ENCODE measurements at regions not wholly inside any gene's neighbourhood (a gene's known extent, or its start where the extent isn't known, plus 50 kb on each side); places are given as distances from the start of the nearest gene placed in this dataset.
"Not testable (repeated sequence)": the region's sequence is repeated elsewhere in the genome, so short reads cannot be mapped to it uniquely, and the experiment has no call there.

- no peak for DNase-seq (ENCODE audit: low read depth)
Measured at GRCh38 chr20:24418731-24419130, 50.7 kb upstream of the SYNDIG1 start.

DNA sequence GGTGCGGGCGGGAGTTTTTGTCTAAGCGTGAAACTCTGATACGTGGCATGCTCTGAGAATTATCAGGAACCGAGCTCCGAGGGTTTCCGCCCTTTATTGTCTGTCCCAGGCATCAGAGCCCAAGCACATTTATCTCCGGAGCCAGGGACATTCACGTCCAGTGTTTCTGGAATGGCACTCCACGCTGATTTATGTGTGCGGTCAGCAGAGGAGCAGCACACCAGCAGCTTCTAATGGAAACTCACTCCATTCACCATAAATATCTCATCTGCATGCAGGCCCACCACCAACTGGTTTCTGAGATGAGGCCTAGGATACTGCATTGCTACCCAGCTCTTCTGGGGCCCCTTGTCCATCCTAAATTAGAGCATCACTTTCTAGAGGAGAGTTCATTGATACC is 51.9 kb upstream of the SYNDIG1 start:
- no peak for DNase-seq (ENCODE audit: low read depth)

- not testable (repeated sequence) for DNase-seq (ENCODE audit: low read depth)
Measured at GRCh38 chr20:24415444-24415843, 54.0 kb upstream of the SYNDIG1 start.

DNA sequence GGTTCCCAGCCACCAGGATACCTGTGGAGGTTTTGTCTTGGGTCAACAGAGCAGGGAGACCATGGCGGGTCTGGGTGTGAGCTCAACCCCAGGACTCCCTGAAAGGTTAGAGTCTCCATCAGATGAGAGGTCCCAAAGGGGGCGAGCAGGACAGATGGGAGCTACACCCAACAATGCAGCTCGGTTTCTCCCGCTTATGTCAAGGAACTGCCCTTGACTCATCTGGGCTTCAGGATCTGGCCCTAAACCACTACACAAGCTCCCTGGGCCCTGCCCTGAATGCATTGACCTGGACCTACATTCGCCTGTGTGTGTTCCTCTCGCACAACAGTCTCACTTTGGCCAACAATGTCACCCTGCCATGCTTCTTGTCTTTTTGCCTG is 57.6 kb upstream of the SYNDIG1 start:
- no peak for DNase-seq (ENCODE audit: low read depth)

- no peak for DNase-seq (ENCODE audit: low read depth)
Measured at GRCh38 chr20:24411003-24411833, 58.2 kb upstream of the SYNDIG1 start.

DNA sequence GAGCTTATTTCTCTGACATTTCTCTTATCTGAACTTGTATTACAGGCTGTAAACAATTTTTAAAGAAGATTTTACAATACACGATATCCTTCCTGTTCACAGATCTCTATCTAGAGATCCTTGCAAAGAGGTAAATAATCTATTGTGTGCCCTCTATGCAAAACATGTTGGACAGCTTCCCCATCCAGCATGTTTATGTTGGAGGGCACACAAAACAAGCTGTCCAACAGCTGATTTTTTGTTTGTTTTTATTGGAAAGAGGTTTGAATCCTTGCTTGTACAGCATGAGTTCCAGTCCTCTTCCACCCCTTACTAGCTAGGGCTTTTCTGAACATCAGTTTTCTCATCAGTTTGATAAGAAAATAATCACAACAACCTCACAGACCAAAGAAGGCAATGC is 62.3 kb upstream of the SYNDIG1 start:
- DNase-seq (ENCODE audit: low read depth), result no peak

DNA sequence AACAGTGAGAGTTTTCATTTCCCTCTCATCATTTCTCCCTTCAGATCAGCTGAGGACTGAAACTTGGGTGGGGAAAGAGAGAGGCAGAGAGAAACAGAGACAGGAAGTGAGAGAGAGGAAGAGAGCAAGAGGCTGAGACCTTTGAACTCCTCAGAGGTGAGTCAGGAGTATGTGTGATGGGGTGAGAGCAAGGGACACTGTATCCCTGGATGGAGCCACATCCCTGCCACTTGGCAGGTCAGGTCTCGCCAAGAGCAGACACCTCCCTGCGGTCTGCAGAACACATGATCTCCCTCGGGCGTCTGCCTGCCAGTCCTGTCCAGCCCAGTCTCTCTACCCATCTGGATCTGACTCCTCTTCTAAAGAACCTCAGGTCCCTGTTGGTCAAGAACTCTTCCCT is 62.7 kb upstream of the SYNDIG1 start:
- no peak for DNase-seq (ENCODE audit: low read depth)

GRCh38 chr20:24406251-24406650 is 63.2 kb upstream of the SYNDIG1 start:
- no peak for DNase-seq (ENCODE audit: low read depth)

DNA sequence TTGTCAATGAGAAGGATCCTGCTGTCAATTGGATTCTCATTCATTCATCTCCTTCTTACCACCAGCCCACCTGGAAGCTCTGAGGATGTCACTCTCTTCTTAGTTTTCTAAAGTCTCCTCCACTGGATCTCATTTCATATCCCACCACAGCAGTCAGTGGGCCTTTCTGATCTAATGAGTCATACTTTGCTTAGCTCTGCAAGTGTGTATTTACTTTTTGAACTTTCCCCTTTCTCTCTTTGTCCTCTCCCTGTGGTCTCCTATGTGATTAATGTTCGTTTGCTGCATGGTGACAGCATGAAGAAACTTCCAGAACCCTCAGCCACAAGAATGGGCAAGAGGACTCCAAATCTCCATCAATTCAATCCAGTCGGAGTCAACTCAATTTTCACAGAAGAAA is 63.6 kb upstream of the SYNDIG1 start:
- DNase-seq (ENCODE audit: low read depth), result no peak

- no peak for DNase-seq (ENCODE audit: low read depth)
Measured at GRCh38 chr20:24403406-24403805, 66.0 kb upstream of the SYNDIG1 start.

DNA sequence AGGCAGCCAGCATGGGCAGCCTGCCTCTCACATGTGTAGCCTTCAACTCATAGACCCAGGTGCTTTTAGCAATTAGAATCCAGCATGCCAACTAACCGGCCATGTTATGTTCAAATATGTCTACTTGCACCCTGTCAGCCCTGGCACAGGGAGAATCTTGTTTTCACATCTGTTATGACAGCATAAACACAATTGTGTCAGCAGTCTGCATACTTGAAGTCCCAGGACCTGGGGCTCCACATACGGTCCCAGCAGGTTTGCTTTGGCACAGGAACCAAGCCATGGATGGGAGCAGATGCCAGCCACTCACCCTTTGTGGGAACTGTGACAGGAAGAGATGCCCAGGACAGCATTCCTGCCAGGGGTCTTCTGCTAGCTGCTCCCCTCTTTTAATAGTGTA is 67.2 kb upstream of the SYNDIG1 start:
- no peak for DNase-seq (ENCODE audit: low read depth)

GRCh38 chr20:24395151-24395550 is 74.3 kb upstream of the SYNDIG1 start:
- no peak for DNase-seq (ENCODE audit: low read depth)

DNA sequence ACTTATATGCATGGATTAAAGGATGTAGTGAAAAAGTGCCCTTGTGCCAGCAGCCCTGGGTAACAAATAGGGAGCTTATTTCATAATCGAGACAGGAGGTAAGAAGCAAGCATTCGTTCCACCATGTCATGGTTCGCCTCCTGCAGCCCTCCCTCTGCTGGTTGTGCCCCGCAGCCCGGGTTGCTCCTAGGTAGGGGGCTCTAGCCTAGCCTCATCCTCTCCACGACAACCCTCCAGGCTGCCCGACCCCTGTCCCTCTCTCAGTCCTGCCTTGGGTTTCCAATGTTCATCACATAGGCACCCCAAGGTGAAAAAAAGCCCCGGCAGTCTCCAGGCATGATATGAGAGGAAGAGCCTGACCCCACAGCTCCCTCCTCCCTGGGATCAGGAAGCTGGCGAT is 75.5 kb upstream of the SYNDIG1 start:
- DNase-seq (ENCODE audit: low read depth), result no peak

DNA sequence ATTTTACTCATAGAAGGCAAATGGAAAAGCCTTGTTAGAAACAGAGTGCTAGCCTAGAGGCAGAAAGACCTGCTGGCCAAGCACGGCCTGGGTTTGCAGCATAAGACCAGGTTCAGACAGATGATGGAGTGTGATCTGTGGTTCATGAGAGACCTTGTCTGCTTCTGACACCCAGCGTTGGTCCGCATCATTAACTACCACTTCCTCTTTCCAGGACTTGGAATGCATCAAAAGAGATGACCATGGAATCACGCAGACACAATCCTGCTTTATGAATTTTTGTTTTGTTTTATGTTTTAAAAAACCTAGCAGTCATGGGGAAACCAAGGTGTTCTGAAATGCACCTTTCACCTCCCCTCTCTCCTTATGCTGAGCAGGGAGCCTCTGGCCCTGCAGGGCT is 76.8 kb upstream of the SYNDIG1 start:
- no peak for DNase-seq (ENCODE audit: low read depth)

DNA sequence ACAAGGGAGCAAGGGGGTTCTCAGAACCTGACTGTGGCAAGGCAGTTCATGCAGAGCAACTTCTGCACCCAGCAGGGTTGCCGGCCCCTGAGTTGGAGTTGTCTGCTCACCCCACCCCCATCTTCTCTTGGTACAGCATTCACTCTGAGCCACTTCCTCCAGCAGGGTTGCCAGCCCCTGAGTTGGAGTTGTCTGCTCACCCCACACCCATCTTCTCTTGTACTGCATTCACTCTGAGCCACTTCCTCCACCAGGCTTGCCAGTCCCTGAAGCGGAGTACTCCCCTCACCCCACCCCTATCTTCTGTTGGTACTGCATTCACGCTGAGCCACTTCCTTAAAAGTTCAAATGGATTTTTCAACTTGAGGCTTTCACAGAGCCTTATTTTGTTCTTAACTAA is 79.7 kb upstream of the SYNDIG1 start:
- no peak for DNase-seq (ENCODE audit: low read depth)

DNA sequence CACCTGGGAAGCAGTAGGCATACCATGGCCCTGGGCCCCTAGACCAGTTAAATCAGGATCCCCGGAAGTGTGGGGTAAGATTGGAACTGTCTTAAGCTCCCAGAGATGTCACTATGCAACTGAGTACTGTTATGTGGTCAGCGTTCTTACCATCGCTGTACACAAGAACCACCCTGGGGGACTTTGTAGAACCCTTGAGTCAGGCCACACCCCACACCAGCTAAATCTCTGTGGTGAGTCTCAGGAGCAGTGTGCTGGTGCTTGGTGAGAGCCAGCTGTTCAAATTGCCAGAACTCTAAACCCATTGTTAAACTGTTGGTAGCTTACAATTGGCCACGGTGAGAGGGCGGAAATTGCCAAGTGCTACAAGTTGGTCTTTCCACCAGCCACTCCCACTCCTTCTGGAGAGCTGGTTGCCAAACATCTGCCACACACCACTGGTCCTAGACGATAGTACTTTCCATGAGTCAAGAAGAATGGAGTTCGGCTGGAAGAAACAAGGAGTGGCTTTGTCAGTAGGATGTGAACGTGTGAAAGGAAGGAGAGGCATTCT is 80.5 kb upstream of the SYNDIG1 start:
- no peak for DNase-seq (ENCODE audit: low read depth)

DNA sequence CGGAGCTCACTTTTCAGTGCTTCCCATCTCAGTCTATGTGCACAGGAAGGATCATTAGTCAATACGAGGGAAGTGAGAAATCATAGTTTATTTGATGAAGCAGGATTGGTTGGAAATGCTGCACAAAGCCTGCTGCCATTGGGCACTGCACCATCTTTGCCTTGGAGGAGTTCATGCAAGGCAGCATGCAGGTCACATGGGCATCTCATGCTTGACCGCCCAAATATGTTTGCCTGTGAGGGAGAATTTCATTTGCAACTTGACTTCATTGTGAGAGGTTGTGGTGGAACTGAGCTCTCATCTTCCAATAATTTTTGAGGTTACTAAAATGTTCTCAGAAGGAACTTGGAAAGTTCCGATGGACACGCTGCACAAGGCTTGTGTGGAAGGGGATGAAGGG is 83.9 kb upstream of the SYNDIG1 start:
- no peak for DNase-seq (ENCODE audit: low read depth)

- no peak for DNase-seq (ENCODE audit: low read depth)
Measured at GRCh38 chr20:24384865-24385264, 84.6 kb upstream of the SYNDIG1 start.

DNA sequence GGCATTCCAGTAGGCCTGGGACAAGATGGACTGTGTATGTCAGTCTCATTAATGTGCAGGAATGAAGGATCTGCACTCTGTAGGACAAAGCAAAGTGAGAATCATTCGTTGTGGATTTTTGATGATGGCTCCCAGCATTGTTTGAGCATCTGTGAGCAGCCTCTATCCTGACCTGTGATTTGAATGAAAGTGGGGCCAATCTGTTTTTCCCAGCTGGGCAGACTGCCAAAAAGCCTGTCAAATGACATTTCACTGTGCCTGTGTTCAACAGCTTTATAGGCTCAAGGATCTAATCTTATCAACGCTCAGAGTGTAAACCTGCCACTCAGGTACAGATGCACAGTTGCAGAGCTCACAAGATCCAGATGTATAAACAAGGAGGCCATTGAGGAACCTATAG is 86.7 kb upstream of the SYNDIG1 start:
- no peak for DNase-seq (ENCODE audit: low read depth)

DNA sequence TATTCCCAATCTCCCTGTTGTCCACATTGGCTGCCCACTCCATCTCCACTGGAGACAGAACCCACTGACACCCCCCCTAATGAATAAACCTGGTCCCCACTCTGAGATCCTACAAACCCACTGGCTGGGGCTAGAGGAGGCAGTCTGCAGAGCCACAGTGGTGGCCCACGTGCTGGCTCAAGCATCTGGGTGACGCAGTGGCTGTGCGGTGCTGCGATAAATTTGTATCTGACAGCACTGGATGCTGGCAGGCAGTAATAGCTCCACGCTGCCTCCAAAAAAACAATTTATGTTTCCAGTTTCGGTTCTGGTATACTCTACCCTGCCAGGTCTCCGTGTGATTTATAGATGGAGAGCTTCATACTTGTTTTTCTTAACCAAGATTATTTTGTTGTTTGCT is 87.1 kb upstream of the SYNDIG1 start:
- DNase-seq (ENCODE audit: low read depth), result no peak

GRCh38 chr20:24381886-24382285 is 87.5 kb upstream of the SYNDIG1 start:
- no peak for DNase-seq (ENCODE audit: low read depth)

DNA sequence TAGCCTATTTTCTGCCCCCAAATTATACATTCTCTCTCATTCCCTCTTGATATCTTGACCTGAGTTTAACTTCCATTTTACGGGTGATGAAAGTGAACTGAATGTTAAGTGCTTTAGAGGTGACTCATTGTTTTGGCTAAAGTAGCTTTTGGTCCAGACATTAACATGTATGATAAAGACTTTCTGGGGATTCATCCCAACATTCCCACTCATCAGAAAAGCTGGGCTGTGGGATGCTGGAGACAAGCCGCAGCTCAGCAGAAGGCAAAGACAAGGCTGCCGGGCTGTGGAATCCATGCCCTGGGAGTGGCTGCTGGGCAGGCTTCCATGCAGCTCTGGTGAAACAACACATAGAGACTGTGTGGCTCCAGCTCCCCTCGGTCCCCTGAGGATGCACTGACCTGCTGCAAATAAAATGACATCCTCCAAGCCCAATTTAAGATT is 89.9 kb upstream of the SYNDIG1 start:
- peak; percentile 45 for DNase-seq (ENCODE audit: low read depth)

- DNase-seq (ENCODE audit: low read depth), result no peak
Measured at GRCh38 chr20:24378661-24379483, 90.6 kb upstream of the SYNDIG1 start.
